ENCODE measurements at regions not wholly inside any gene's neighbourhood (a gene's known extent, or its start where the extent isn't known, plus 50 kb on each side); places are given as distances from the start of the nearest gene placed in this dataset.

- DNase-seq, result peak; percentile 49
Measured at GRCh38 chr2:216285701-216286100, 86.6 kb downstream of the MARCHF4 start.

GRCh38 chr2:216284708-216285107, 87.6 kb downstream of the MARCHF4 start:
- no peak for DNase-seq

- no peak for DNase-seq
Measured at GRCh38 chr2:216283038-216283900, 89.0 kb downstream of the MARCHF4 start.

- no peak for DNase-seq
Measured at GRCh38 chr2:216281876-216282275, 90.4 kb downstream of the MARCHF4 start.

GRCh38 chr2:216281316-216281715, 91.0 kb downstream of the MARCHF4 start:
- DNase-seq, result no peak

- DNase-seq, result no peak
Measured at GRCh38 chr2:216279459-216279858, 92.8 kb downstream of the MARCHF4 start.

- no peak for DNase-seq
Measured at GRCh38 chr2:216279031-216279430, 93.3 kb downstream of the MARCHF4 start.

- DNase-seq, result no peak
Measured at GRCh38 chr2:216275890-216276289, 96.4 kb downstream of the MARCHF4 start.

- DNase-seq, result no peak
Measured at GRCh38 chr2:216274194-216274840, 98.0 kb downstream of the MARCHF4 start.

GRCh38 chr2:216261042-216261537, 111.2 kb downstream of the MARCHF4 start:
- DNase-seq, result no peak

- DNase-seq, result no peak
Measured at GRCh38 chr2:216260629-216261028, 111.7 kb downstream of the MARCHF4 start.

GRCh38 chr2:216259081-216259480, 113.2 kb downstream of the MARCHF4 start:
- DNase-seq, result no peak

GRCh38 chr2:216257089-216257488, 115.2 kb downstream of the MARCHF4 start:
- no peak for DNase-seq
